Neutrophil (primary cell): ENCODE measurements at regions not wholly inside any gene's neighbourhood (a gene's known extent, or its start where the extent isn't known, plus 50 kb on each side); places are given as distances from the start of the nearest gene placed in this dataset.

Experiments
- H3K27ac ChIP-seq: fragments of 200-600 bp; sonication (generic); 2 replicates; pipeline ENCODE4 v1.5.1; 2016; ENCODE audit warnings: mild to moderate bottlenecking, moderate library complexity
- H3K27me3 ChIP-seq: fragments of 200-600 bp; sonication (generic); 2 replicates; pipeline ENCODE4 v1.6.0; 2016; ENCODE audit warnings: mild to moderate bottlenecking
- H3K36me3 ChIP-seq: fragments of 200-600 bp; sonication (generic); 2 replicates; pipeline ENCODE4 v1.5.1; 2017
- H3K4me1 ChIP-seq, 2 experiments: fragments of 200-600 bp in 1 of 2; sonication (generic) in 1 of 2; 1 replicate in 1 of 2; 2 replicates in 1 of 2; pipeline versions ENCODE4 v1.5.1 to v1.6.1; 2013 to 2016; ENCODE audit warnings: low read depth in 1 of 2, low read length in 1 of 2, mild to moderate bottlenecking in 1 of 2, moderate library complexity in 1 of 2; ENCODE audit not compliant: control insufficient read depth in 1 of 2, insufficient read depth in 1 of 2
- H3K4me3 ChIP-seq, 2 experiments: fragments of 200-600 bp in 1 of 2; sonication (generic) in 1 of 2; 1 replicate in 1 of 2; 2 replicates in 1 of 2; pipeline ENCODE4 v1.5.1; 2013 to 2016; ENCODE audit warnings: low read depth in 1 of 2, low read length in 1 of 2, mild to moderate bottlenecking in 1 of 2, moderate library complexity in 1 of 2
- H3K9me3 ChIP-seq: fragments of 200-600 bp; sonication (generic); 2 replicates; pipeline ENCODE4 v1.5.1; 2016
- TF ChIP-seq, protein P1 (sequence below): fragments of 200-600 bp; sonication (generic); IDR thresholded peaks from 2 replicates; pipeline ENCODE4 v1.5.1; 2016; ENCODE audit warnings: antibody characterized with exemption

DNA sequence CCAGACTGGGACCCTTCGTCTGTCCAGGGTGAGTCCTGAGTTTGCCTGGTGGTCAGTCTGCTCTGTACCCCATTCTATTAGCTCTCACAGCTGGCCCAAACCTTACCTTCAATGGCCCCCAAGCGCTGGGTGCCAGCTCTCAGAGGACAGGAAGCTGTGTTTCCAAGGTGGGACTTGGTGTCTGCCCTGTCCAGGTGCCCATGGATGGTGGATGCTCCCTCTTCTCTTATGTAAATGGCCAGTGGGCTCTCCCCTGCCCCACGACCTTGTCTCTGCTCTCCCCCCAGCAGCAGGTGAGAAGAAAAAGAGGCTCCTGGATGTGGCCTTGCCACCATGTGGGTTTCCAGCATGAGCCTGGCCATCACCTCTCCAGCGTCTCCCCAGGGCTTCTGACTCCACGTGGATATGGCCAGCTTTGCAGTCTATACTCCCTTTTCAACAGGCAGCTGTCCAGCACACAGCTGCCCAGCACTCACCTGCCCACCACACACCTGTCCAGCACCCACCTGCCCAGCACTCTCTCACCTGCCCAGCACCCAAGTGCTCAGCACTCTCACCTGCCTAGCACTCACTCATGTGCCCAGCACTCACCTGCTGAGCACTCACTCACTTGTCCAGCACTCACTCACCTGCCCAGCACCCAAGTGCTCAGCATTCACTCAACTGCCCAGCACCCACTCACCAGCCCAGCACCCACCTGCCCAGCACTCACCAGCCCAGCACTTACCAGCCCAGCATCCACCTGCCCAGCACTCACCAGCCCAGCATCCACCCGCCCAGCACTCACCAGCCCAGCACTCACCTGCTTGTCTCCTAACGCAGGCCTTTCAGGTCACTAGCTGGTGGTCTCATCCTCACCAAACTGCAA is 136.2 kb upstream of the IRX2 start:
- Histone ChIP-seq H3K4me1 (no peaks in the 10 kb centered on the region), H3K9me3 (no peaks in the 10 kb centered on the region), H3K27ac (no peak overlapping the region), H3K36me3 (no peaks in the 10 kb centered on the region), H3K4me3 (no peak overlapping the region), H3K27me3 (no peaks in the 10 kb centered on the region)
- TF ChIP-seq, protein P1, sequence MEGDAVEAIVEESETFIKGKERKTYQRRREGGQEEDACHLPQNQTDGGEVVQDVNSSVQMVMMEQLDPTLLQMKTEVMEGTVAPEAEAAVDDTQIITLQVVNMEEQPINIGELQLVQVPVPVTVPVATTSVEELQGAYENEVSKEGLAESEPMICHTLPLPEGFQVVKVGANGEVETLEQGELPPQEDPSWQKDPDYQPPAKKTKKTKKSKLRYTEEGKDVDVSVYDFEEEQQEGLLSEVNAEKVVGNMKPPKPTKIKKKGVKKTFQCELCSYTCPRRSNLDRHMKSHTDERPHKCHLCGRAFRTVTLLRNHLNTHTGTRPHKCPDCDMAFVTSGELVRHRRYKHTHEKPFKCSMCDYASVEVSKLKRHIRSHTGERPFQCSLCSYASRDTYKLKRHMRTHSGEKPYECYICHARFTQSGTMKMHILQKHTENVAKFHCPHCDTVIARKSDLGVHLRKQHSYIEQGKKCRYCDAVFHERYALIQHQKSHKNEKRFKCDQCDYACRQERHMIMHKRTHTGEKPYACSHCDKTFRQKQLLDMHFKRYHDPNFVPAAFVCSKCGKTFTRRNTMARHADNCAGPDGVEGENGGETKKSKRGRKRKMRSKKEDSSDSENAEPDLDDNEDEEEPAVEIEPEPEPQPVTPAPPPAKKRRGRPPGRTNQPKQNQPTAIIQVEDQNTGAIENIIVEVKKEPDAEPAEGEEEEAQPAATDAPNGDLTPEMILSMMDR: no peak

GRCh38 chr5:2886531-2886930 is 135.1 kb upstream of the IRX2 start:
- no peak overlapping the region for H3K4me3 ChIP-seq
- TF ChIP-seq, protein P1: no peak
- no peaks in the 10 kb centered on the region for H3K36me3 ChIP-seq
- no peaks in the 10 kb centered on the region for H3K4me1 ChIP-seq
- no peaks in the 10 kb centered on the region for H3K9me3 ChIP-seq
- H3K27me3 ChIP-seq: no peaks in the 10 kb centered on the region
- no peak overlapping the region for H3K27ac ChIP-seq

DNA sequence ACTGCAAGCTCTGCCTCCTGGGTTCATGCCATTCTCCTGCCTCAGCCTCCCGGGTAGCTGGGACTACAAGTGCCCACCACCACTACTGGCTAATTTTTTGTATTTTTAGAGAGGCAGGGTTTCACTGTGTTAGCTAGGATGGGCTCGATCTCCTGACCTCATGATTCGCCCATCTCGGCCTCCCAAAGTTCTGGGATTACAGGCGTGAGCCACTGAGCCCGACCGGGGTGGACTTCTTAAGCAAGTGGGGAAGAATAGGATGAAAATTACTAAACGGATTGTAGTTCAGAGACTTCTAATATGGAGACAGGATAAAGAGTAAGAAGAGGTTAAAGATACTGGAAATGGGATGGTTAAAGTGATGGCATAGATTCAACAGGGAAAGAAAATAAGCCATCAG is 132.3 kb upstream of the IRX2 start:
- H3K4me1 ChIP-seq: no peaks in the 10 kb centered on the region
- TF ChIP-seq, protein P1: no peak

GRCh38 chr5:2879701-2880100 is 128.2 kb upstream of the IRX2 start:
- Histone ChIP-seq H3K9me3 (no peaks in the 10 kb centered on the region), H3K36me3 (no peaks in the 10 kb centered on the region), H3K27ac (no peak overlapping the region), H3K4me3 (no peak overlapping the region), H3K4me1 (no peaks in the 10 kb centered on the region), H3K27me3 (no peaks in the 10 kb centered on the region)
- TF ChIP-seq, protein P1: no peak

More for the DNA sequence above, 132.3 kb upstream of the IRX2 start:
- no peaks in the 10 kb centered on the region for H3K27me3 ChIP-seq
- no peak overlapping the region for H3K27ac ChIP-seq
- H3K36me3 ChIP-seq: no peaks in the 10 kb centered on the region
- H3K9me3 ChIP-seq: no peaks in the 10 kb centered on the region
- H3K4me3 ChIP-seq: no peak overlapping the region

DNA sequence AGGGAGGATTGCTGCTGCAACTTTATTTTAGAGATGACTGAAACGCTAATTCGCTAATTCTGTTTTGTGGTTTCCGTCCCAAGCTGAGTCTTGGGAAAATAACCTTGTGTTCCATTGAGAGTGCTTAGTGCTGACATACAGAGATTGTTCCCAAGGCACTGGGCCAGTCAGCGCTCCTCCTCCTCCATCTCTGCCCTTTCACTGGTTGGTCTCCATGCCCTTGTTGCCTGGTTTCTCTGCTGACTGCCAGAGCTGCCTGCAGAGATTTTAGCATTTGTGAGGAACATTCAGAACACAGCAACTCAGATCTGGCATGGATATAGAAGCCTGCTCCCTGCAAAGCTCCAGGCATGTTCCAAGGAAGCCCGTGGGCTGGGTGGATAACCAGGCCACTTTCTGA is 126.0 kb upstream of the IRX2 start:
- Histone ChIP-seq H3K27ac (no peak overlapping the region), H3K4me1 (no peaks in the 10 kb centered on the region), H3K36me3 (no peaks in the 10 kb centered on the region), H3K4me3 (no peak overlapping the region), H3K9me3 (no peaks in the 10 kb centered on the region), H3K27me3 (no peaks in the 10 kb centered on the region)
- TF ChIP-seq, protein P1: no peak
